Common myeloid progenitor, CD34-positive (primary cell): ENCODE measurements at regions not wholly inside any gene's neighbourhood (a gene's known extent, or its start where the extent isn't known, plus 50 kb on each side); places are given as distances from the start of the nearest gene placed in this dataset.

Experiments
- CTCF ChIA-PET: fragments of 350-600 bp; sonication (Branson Sonifier 250); formaldehyde crosslinking; loops from one replicate; lab custom pipeline; 2021; ENCODE audit warnings: antibody characterized with exemption; lab: Charles Lee
- POLR2A ChIA-PET: fragments of 350-600 bp; sonication (Branson Sonifier 250); formaldehyde crosslinking; loops from one replicate; lab custom pipeline; 2021; ENCODE audit warnings: antibody characterized with exemption; lab: Charles Lee
- DNase-seq, 3 donors: peaks; one replicate each; pipeline versions ENCODE4 v3.0.0 to v3.0.0-alpha.2; 2013
- H3K27ac ChIP-seq, 2 experiments: 1 replicate in 1 of 2; 2 replicates in 1 of 2; pipeline ENCODE4 v1.7.0; 2013; ENCODE audit warnings: inconsistent platforms in 2 of 2, low read length in 2 of 2, mild to moderate bottlenecking in 2 of 2, low read depth in 1 of 2, moderate library complexity in 1 of 2; ENCODE audit not compliant: severe bottlenecking in 2 of 2, insufficient read depth in 1 of 2, poor library complexity in 1 of 2
- H3K27me3 ChIP-seq, 5 experiments: replicated peaks in 2 of 5; 1 replicate in 3 of 5; 2 replicates in 2 of 5; pipeline versions ENCODE4 v1.6.1 to v1.7.0; 2013; ENCODE audit warnings: low read length in 4 of 5, mild to moderate bottlenecking in 2 of 5, moderate library complexity in 2 of 5, inconsistent platforms in 1 of 5; ENCODE audit not compliant: insufficient read depth in 5 of 5, control insufficient read depth in 4 of 5
- H3K36me3 ChIP-seq, 4 experiments: 1 replicate in 2 of 4; 2 replicates in 2 of 4; pipeline versions ENCODE4 v1.6.1 to v1.7.0; 2013; ENCODE audit warnings: low read length in 3 of 4, control low read depth in 1 of 4, mild to moderate bottlenecking in 1 of 4; ENCODE audit not compliant: control insufficient read depth in 4 of 4, insufficient read depth in 4 of 4
- H3K4me1 ChIP-seq, 4 experiments: 1 replicate in 3 of 4; 2 replicates in 1 of 4; pipeline versions ENCODE4 v1.6.1 to v1.7.1; 2013; ENCODE audit warnings: low read length in 3 of 4, mild to moderate bottlenecking in 3 of 4, control low read depth in 1 of 4, inconsistent platforms in 1 of 4, moderate library complexity in 1 of 4; ENCODE audit not compliant: control insufficient read depth in 4 of 4, insufficient read depth in 4 of 4; ENCODE audit errors: control extremely low read depth in 1 of 4
- H3K4me3 ChIP-seq, 7 experiments: 1 replicate in 4 of 7; 2 replicates in 3 of 7; pipeline versions ENCODE4 v1.5.1 to v1.7.0; 2013; ENCODE audit warnings: mild to moderate bottlenecking in 7 of 7, low read length in 6 of 7, moderate library complexity in 6 of 7, inconsistent platforms in 2 of 7, low read depth in 2 of 7, control low read depth in 1 of 7; ENCODE audit not compliant: insufficient read depth in 4 of 7, control insufficient read depth in 1 of 7; ENCODE audit errors: extremely low read depth in 1 of 7
- H3K9me3 ChIP-seq, 5 experiments: 1 replicate in 4 of 5; 2 replicates in 1 of 5; pipeline versions ENCODE4 v1.6.1 to v1.7.1; 2013; ENCODE audit warnings: low read length in 4 of 5, mild to moderate bottlenecking in 2 of 5, inconsistent platforms in 1 of 5, low read depth in 1 of 5, moderate library complexity in 1 of 5; ENCODE audit not compliant: control insufficient read depth in 4 of 5, insufficient read depth in 2 of 5; ENCODE audit errors: control extremely low read depth in 1 of 5
- WGBS: methylation state at CpG from one replicate; pipeline ENCODE4 v1.1.5; 2013; ENCODE audit not compliant: insufficient coverage; 5-methylcytosine and 5-hydroxymethylcytosine counted together

DNA sequence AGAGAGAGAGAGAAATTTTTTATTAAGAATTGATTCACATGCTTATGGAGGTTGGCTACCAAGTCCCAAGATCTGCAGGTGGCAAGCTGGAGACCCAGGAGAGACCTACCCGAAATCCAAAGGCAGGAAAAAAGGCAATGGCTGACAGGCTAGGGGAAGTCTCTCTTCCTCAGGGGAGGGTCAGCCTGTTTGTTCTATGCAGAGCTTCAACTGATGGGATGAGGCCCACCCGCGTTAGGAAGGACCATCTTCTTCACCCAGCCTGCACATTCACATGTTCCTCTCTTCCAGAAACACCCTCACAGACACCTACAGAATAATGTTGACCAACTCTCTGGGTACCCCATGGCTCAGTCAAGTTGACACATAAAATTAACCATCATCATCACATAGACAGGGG is 65.3 kb upstream of the SERP2 start:
- ChIA-PET CTCF (no interaction called here), POLR2A (no interaction called here)
- no peak overlapping the region for H3K27ac ChIP-seq
- no peak for DNase-seq
- no peak overlapping the region for H3K4me3 ChIP-seq
- no peaks in the 10 kb centered on the region for H3K36me3 ChIP-seq
- peaks cover 0 to 12% (median 2%) of the 10 kb centered on the region in 4 experiments for H3K4me1 ChIP-seq
- H3K9me3 ChIP-seq, result no peaks in the 10 kb centered on the region
- 94% methylated on average over 3 of the region's 3 CpGs for WGBS
- H3K27me3 ChIP-seq, result no peaks in the 10 kb centered on the region

DNA sequence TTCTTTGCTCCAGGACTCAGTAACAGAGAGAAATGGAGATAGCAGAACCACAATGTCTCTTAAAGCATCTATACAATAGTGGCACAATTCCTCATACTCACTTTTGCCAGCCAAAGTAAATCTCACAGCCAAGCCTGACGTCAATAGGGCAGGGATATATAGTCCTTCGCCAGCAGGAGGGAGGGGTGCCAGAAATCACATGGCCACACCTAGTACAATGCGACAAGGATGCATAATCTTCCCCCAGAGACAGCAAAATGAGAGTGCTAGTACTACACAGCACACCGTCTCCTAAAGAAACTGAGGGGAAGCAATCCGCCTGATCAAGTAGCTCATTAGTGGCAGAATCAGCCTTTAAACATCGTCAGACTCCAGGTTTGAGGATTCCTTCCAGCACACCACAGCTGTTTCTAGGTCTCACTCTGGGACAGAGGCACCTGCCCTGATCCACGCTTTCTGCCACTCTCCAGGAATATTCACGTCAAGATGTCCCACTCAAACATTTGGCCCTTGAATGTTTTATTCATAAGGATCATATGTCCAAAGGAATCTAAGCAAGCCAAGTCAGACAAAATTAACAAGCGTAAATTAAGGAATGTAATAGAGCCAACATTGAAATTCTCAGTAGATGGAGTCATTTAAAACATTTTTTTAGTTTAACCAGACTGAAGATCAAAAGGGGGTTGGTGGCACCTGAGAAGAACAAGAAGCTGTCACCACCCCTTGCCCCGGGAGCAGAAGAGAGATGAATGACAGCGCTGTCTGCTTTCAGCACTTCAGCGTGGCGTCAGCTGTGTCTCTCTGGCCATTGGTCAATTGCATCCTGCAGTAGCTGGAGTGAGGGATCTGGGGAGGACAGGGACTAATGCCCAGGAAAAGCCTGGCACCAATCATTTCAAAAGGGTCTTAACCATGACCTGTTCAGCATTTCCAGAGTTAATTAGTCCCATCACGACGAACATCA is 63.5 kb upstream of the SERP2 start:
- no peak for DNase-seq
- no peaks in the 10 kb centered on the region for H3K9me3 ChIP-seq
- POLR2A ChIA-PET, result no interaction called here
- no peak overlapping the region for H3K4me3 ChIP-seq
- no peaks in the 10 kb centered on the region for H3K36me3 ChIP-seq
- no peaks in the 10 kb centered on the region for H3K27me3 ChIP-seq
- H3K27ac ChIP-seq, result no peak overlapping the region
- H3K4me1 ChIP-seq, result peaks cover 0 to 12% (median 3%) of the 10 kb centered on the region in 4 experiments
- WGBS, result 92% methylated on average over 10 of the region's 15 CpGs
- CTCF ChIA-PET, result no interaction called here

DNA sequence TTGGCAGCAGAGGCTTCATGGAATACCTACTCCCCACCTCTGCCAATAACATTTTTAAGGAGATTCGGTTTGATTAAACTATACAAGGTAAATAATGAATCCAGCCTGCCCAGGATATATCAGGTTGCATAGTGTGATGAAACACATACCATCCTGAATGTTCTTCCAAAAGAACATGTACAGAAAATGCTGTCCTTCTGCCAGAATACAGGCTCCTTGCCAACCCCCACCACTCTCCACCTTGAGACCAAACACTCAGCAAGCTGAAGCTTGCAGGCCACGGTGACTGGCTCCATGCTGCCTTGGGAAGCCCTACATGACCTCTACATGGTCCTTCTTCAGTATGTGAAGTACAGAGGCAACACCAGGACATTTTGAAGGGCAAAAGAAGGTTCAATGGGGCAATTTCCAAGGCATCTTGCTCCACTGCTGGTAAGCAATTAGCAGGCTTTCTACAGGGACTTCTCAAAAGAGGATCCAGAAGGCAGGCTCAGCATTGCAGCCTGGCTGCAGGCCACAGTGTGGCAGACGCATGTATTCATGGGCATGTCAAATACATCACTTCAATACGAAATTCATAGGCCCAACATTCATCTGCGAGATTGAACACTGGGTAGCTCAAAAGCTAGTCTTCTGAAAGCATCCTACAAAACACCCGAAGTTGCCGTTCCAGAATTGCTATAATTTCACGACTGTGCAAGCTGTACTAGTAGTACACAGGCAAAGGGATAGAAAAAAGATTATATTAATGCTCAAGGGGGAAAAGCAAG is 62.4 kb upstream of the SERP2 start:
- 80% methylated on average over 5 of the region's 8 CpGs for WGBS
- Histone ChIP-seq H3K9me3 (no peaks in the 10 kb centered on the region), H3K27me3 (no peaks in the 10 kb centered on the region), H3K36me3 (no peaks in the 10 kb centered on the region), H3K4me1 (peaks cover 0 to 10% (median 1%) of the 10 kb centered on the region in 4 experiments), H3K27ac (no peak overlapping the region), H3K4me3 (no peak overlapping the region)
- POLR2A ChIA-PET, result no interaction called here
- CTCF ChIA-PET, result interaction anchor here (0.5 to 1.2 kb wide), 2 partner anchors 8 to 991 kb away, joined by 3 to 4 read pairs; no protein-coding TSS in a partner anchor
- DNase-seq, result no peak

DNA sequence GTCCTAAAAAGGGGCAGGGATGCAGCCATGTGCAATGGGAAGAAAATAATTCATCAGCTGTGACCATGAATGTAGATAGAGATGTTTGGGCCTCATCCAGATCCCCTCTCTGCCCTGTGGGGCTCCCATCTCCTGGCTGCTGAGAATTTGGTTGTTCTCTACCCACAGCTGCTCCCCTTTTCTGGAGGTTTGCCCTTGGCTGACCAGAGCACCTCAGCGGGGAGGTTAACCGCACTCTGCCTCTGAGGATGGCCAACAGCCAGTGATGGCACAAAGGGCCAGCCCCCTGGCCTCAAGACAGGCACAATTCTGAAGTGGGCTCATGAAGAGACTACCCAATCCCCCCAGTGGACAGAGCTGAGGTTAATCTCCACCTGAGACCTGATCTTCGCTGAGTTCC is 61.5 kb upstream of the SERP2 start:
- ChIA-PET POLR2A (no interaction called here), CTCF (interaction anchor here (1.1 to 1.2 kb wide), 2 partner anchors 9 to 12 kb away, joined by 4 to 5 read pairs; no protein-coding TSS in a partner anchor)
- H3K4me3 ChIP-seq, result no peak overlapping the region
- DNase-seq, result no peak
- peaks cover 0 to 3% (median 1%) of the 10 kb centered on the region in 4 experiments for H3K4me1 ChIP-seq
- no peak overlapping the region for H3K27ac ChIP-seq
- WGBS, result 92% methylated on average over 1 of the region's 3 CpGs
- no peaks in the 10 kb centered on the region for H3K27me3 ChIP-seq
- no peaks in the 10 kb centered on the region for H3K9me3 ChIP-seq
- no peaks in the 10 kb centered on the region for H3K36me3 ChIP-seq

DNA sequence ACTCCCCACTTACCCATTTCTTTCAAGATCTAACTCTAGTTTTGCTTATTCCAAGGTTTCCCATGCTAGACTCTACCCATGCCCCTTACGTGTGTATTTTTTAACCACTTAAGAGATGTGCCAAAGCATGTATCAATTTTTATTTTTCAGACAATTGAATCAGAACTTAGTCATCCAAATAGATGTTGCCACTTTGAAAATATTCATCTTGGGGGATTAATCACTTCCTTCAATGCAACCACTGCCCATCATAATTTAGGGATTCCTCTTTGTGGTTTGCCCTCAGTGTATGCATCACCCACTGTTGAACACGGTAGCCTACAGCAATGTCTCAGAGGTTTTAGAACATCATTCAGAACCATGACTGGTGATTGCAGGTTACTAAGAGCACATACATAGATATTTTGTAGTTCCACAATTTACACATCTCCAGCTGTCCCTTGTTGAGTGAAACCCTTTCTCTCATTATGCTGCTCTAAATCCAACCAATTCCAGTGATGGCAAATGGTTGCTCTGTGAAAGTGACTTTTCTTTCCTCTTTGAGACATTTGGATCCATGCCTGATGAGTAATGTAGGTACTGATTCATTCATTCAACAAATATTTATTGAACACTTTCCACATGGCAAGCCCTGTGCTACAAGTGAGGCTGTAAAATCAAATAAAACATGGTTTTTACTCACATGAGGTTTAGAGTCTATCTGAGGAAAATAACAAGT is 60.6 kb upstream of the SERP2 start:
- POLR2A ChIA-PET, result no interaction called here
- peak in 2 of 3 donors; percentile 48 to 68 for DNase-seq
- CTCF ChIA-PET, result interaction anchor here (1.1 kb wide), 1 partner anchor 13 kb away, joined by 5 read pairs; no protein-coding TSS in a partner anchor
- Histone ChIP-seq H3K27me3 (no peaks in the 10 kb centered on the region), H3K36me3 (no peaks in the 10 kb centered on the region), H3K4me1 (peaks cover 0 to 3% (median 1%) of the 10 kb centered on the region in 4 experiments), H3K9me3 (no peaks in the 10 kb centered on the region), H3K4me3 (no peak overlapping the region), H3K27ac (no peak overlapping the region)
- 100% methylated on average over 1 of the region's 2 CpGs for WGBS

DNA sequence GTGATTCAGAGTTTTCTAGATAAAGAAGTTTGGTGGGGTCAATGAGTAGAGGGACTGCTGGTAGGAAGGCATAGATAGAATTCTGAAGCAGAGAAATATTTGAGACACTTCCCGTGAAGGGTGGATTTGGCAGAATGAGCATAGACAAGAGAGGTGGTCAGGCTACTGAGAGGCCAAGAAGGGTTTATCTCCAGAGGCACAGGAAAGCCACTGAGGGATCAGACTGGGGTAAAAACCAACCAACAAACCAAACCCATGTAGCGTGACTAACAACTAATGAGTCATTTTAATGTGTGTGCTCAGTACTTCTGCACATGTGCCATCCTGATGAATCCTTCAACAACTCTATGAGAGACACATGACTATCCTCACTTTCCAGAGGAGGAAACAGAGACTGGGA is 60.0 kb upstream of the SERP2 start:
- Histone ChIP-seq H3K36me3 (no peaks in the 10 kb centered on the region), H3K9me3 (no peaks in the 10 kb centered on the region), H3K4me3 (no peak overlapping the region), H3K4me1 (peaks cover 0 to 3% (median 1%) of the 10 kb centered on the region in 4 experiments), H3K27me3 (no peaks in the 10 kb centered on the region), H3K27ac (no peak overlapping the region)
- WGBS, result 100% methylated on average over 1 of the region's 2 CpGs
- DNase-seq, result peak in 2 of 3 donors; percentile 39 to 41
- ChIA-PET CTCF (no interaction called here), POLR2A (no interaction called here)
